Memory B cell (primary cell): ENCODE measurements at regions not wholly inside any gene's neighbourhood (a gene's known extent, or its start where the extent isn't known, plus 50 kb on each side); places are given as distances from the start of the nearest gene placed in this dataset.
"Not testable (repeated sequence)": the region's sequence is repeated elsewhere in the genome, so short reads cannot be mapped to it uniquely, and the experiment has no call there.

ENCODE experiments used
- ATAC-seq: fragments of 150-1000 bp; cut with Tn5 transposase; 2 replicates; pipeline ENCODE4 v1.10.0; 2021; ENCODE audit warnings: low read depth, mild to moderate bottlenecking, moderate library complexity
- DNase-seq, 2 donors: peaks; one replicate each; pipeline ENCODE4 v3.0.0; 2022; ENCODE audit warnings: low spot score in 2 of 2
- H3K27ac Mint-ChIP-seq: one replicate; pipeline ENCODE4 v1.8.0; 2022; ENCODE audit warnings: mild to moderate bottlenecking, moderate library complexity, mixed read lengths
- H3K27me3 Mint-ChIP-seq: one replicate; pipeline ENCODE4 v1.8.0; 2022; ENCODE audit warnings: mixed read lengths
- H3K36me3 Mint-ChIP-seq: one replicate; pipeline ENCODE4 v1.8.0; 2022; ENCODE audit warnings: mild to moderate bottlenecking, mixed read lengths
- H3K4me1 Mint-ChIP-seq: one replicate; pipeline ENCODE4 v1.8.0; 2022; ENCODE audit warnings: mixed read lengths
- H3K4me3 Mint-ChIP-seq: one replicate; pipeline ENCODE4 v1.8.0; 2022; ENCODE audit warnings: mild to moderate bottlenecking, moderate library complexity, mixed read lengths
- H3K9me3 Mint-ChIP-seq: one replicate; pipeline ENCODE4 v1.8.0; 2022; ENCODE audit warnings: mixed read lengths

DNA sequence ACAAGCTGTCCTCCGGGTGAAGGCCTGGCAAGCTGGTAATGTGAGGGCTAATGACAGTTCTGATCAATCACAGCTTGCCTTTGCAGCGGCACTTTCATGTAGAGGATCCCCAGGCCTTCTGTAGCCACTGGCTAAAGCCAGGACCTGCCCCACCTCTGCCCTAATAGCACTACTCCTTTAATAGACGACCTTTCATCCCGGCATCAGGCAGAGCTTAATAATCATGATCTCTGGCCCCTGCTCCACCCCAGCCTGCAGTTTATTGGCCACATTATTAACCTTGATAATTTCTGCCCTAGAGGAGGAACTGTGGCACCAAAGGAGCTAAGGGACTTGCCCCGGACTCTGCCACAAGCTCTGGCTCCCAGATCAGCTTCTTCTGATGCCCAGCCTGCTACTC lies 142.3 kb upstream of the TBX3 start:
- H3K4me1 Mint-ChIP-seq = no peaks in the 10 kb centered on the region
- DNase-seq (no peak), ATAC-seq (no peak)
- H3K27me3 Mint-ChIP-seq = no peaks in the 10 kb centered on the region
- H3K36me3 Mint-ChIP-seq = no peaks in the 10 kb centered on the region
- H3K4me3 Mint-ChIP-seq = no peak overlapping the region
- no peaks in the 10 kb centered on the region for H3K9me3 Mint-ChIP-seq
- no peak overlapping the region for H3K27ac Mint-ChIP-seq

DNA sequence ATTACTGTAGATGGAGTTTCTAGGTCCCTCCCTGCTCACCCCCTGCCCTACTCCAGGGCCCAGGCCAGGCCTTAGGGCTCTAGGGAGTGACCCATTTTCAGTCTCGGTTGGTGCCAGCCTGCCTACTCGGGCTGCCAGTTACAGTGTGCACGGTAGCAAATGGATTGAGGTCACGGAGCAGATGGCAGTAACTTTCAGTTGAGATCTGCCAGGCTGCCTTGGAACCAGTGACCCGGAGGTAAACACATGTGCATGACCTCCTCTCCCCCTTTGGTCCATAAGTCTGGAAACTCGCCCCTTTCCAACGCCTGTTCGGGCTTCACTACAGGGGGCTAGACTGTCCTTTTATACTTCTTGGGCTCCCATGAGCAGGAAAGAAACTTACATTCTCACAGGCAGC lies 139.7 kb upstream of the TBX3 start:
- Mint-ChIP-seq H3K4me3 (no peak overlapping the region), H3K27ac (no peak overlapping the region), H3K27me3 (no peaks in the 10 kb centered on the region), H3K9me3 (no peaks in the 10 kb centered on the region), H3K4me1 (no peaks in the 10 kb centered on the region), H3K36me3 (no peaks in the 10 kb centered on the region)
- no peak for ATAC-seq
- DNase-seq = no peak

DNA sequence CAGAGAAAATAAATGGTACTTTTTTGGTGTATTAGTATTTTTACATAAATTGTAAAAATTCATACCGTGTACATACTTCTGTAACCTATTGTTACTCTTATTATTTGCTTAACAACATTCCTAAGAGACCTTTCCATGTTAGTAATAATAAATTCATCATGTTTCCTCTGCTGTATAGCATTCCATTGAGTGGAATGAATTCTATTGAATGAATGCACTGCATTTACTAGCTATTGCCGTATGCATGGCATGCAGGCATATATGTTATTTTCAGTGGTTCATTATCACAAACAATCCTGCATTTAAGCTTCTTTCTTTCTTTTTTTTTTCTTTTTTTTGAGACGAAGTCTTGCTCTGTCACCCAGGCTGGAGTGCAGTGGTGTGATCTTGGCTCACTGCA lies 137.6 kb upstream of the TBX3 start:
- ATAC-seq = no peak
- Mint-ChIP-seq H3K9me3 (no peaks in the 10 kb centered on the region), H3K36me3 (no peaks in the 10 kb centered on the region), H3K27me3 (no peaks in the 10 kb centered on the region), H3K4me3 (no peak overlapping the region), H3K4me1 (no peaks in the 10 kb centered on the region), H3K27ac (no peak overlapping the region)
- no peak for DNase-seq

DNA sequence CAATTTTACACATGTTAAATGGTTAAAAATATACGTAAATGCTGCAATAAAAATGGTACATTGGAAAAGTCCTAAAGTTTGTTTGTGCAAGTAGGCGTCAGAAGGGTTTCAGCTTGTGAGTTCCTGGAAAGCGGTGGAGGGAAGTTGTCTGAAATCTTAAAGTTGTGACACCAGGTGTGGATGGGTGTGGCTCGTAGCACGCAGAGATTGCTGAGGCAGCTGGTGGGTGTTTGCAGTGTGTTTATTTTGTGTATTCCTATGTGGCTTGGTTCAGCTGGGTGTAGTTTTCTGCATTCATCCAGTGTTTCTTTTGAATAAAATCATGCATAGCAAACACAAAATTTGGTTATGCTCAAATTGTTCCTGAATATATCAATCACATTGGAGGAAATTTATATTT lies 136.8 kb upstream of the TBX3 start:
- Mint-ChIP-seq H3K36me3 (no peaks in the 10 kb centered on the region), H3K4me3 (no peak overlapping the region), H3K9me3 (no peaks in the 10 kb centered on the region), H3K4me1 (no peaks in the 10 kb centered on the region), H3K27me3 (no peaks in the 10 kb centered on the region), H3K27ac (no peak overlapping the region)
- DNase-seq = no peak
- no peak for ATAC-seq

DNA sequence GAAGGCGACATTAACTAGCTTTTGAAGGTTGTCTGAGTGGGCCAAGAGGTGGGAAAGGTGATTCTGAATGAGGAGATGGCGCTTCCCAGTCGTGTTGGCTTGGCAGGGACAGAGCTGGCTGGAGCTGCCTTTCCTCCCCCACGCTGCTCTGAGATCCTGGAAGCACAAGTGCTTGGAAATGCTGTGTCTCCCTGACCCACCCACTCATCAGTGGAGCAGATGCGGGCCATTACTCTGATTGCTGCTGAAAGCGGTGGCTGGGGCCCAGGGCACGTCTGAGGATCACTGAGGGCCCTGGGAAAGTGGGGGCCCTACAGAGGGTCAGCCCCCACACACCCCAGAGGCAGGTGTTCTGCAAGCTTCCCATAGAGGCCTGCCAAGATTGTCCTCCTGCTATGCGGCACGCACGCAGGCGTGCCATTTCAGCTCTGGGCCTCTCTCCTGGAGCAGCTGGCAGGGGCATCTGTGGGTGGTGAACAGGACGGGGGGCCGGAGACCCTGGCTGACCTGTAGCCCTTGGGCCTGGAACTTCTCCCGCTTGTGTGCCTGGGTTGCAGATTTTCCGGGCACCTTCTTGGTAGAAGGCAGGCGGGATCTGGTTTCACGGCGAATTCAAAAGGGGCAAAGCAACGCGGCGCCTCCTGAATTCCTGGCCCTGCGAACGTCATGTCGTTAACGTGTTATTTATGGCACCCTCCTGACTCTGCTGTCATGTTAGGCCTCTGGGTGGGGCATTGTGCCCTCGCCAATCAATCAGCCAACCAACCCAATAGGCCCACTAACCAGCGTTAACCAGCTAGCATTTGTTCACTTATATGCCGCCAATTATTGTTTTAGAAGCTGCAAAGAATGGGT lies 133.8 kb upstream of the TBX3 start:
- DNase-seq (no peak), ATAC-seq (no peak)
- no peak overlapping the region for H3K4me3 Mint-ChIP-seq
- H3K27ac Mint-ChIP-seq = no peak overlapping the region
- no peaks in the 10 kb centered on the region for H3K36me3 Mint-ChIP-seq
- no peaks in the 10 kb centered on the region for H3K4me1 Mint-ChIP-seq
- peaks cover 5% of the 10 kb centered on the region for H3K9me3 Mint-ChIP-seq
- H3K27me3 Mint-ChIP-seq = no peaks in the 10 kb centered on the region

DNA sequence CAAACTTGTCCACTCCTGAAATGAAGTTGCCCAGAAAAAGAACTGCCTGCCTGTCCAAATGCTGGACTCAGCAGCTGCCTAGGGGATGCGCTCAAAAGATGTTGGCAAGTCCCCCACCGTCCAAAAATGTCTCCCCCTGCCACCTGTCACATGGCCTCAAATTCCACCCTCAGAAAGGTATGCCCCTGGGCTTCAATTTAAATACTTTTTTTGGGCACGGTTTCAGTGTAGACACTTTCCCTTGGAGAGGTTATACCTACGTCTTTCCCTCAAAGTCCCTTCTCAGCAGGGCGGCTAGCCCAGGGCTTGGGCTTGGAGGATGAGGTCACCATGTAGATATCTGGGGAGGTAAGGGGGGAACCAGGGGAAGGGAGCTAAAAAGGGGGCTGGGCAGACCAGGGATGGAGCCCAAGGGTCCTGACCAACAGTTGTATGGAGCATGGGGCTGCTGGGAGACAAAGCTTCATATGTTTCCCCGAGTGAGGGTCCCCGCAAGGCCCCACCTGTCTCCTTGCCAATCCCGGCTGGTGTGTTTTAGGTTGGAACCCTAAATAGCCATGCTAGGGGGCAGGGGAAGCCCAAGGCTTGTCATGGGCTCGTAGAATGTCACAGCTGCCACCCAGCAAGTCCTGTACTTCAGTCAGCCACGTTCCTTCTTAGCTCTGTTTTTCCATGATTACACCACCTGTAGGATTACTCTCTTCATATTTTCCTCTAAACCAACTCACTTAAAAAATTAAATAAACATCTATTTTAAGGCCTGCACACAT lies 131.2 kb upstream of the TBX3 start:
- no peak overlapping the region for H3K27ac Mint-ChIP-seq
- DNase-seq (no peak), ATAC-seq (no peak)
- no peaks in the 10 kb centered on the region for H3K27me3 Mint-ChIP-seq
- H3K36me3 Mint-ChIP-seq = no peaks in the 10 kb centered on the region
- H3K4me1 Mint-ChIP-seq = no peaks in the 10 kb centered on the region
- H3K4me3 Mint-ChIP-seq = no peak overlapping the region
- H3K9me3 Mint-ChIP-seq = peaks cover 6% of the 10 kb centered on the region

DNA sequence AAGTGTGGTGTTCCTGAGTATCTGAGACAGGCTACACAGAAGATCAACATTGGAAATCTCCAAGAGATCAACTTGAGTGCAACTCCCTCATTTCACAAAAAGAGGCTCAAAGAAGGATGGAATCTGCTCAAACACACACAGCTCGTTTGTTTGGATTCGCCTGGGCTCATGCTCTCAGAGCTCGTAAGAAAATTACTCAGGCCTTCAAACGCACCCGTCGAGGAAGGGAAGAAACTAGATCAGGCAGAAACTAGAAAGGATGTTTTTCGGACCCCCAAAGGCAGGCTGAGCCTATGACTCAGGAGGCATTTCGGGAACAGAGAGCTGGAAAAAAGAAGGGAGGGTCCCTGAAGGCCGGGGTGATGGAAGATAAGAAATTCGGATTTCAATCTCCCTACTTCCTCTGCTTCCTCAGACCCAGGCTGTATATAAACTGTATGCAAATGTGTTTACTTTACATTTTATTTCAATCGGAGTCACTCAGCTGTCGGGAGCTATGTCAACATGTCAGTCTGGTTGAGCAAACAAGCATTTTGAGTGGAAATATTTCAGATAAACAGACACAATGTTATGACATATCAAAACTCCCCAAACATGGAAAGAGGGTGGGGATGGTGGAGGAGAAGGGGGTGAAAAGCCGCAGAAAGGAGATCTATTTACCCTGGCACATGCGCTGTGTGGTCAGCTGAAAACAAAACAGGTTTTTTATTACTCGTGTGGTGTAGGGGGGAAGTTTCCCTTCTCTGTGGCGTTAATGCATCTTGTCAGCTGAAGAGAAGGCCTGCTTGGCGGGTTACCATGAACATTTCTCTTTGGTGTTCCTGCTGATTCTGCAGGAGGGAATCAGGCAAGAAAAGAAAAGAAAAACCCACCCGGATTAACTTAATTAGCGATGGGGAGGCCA lies 129.1 kb upstream of the TBX3 start:
- Mint-ChIP-seq H3K4me3 (no peak overlapping the region), H3K9me3 (peaks cover 6% of the 10 kb centered on the region)

DNA sequence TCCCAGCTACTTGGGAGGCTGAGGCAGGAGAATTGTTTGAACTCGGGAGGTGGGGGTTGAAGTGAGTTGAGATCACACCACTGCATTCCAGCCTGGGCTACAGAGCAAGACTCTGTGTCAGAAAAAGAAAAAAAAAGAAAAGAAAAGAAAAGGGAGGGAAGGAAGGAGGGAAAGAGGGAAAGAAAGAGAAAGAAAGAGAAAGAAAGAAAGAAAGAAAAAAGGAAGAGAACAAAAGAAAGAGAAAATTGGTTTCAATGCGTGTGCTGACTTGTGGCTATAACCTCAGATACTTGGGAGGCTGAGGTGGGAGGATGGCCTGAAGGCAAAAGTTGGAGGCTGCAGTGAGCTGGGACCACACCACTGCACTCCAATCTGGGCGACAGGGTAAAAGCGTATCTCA lies 128.4 kb upstream of the TBX3 start:
- H3K27me3 Mint-ChIP-seq = peaks cover 1% of the 10 kb centered on the region
- H3K27ac Mint-ChIP-seq = no peak overlapping the region
- H3K4me1 Mint-ChIP-seq = no peaks in the 10 kb centered on the region
- peaks cover 6% of the 10 kb centered on the region for H3K9me3 Mint-ChIP-seq
- H3K4me3 Mint-ChIP-seq = no peak overlapping the region
- ATAC-seq (no peak), DNase-seq (no peak)
- no peaks in the 10 kb centered on the region for H3K36me3 Mint-ChIP-seq

More for the DNA sequence above, 129.1 kb upstream of the TBX3 start:
- ATAC-seq = no peak
- Mint-ChIP-seq H3K27ac (no peak overlapping the region), H3K4me1 (no peaks in the 10 kb centered on the region), H3K36me3 (no peaks in the 10 kb centered on the region), H3K27me3 (peaks cover 1% of the 10 kb centered on the region)
- no peak for DNase-seq

DNA sequence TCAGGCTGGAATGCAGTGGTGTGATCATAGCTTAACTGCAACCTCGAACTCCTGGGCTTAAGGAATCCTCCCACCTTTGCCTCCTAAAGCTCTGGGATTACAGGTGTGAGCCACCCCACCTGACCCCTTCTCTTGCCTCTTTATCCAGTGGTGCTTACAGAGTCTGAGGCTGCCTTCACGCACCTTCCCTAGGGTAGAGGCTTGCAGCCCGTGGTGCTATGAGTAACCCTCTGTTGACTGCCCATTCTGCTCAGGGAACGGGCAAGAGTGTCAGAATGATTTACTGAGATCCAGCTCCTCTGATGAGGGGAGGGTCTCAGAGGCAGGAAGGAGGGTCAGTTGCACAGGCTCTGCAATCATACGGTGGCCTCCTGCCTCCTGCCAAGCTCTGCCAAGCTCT lies 125.1 kb upstream of the TBX3 start:
- no peak for ATAC-seq
- Mint-ChIP-seq H3K4me3 (no peak overlapping the region), H3K27ac (no peak overlapping the region), H3K9me3 (peaks cover 2% of the 10 kb centered on the region), H3K36me3 (no peaks in the 10 kb centered on the region), H3K27me3 (peaks cover 1% of the 10 kb centered on the region), H3K4me1 (no peaks in the 10 kb centered on the region)
- DNase-seq = no peak

DNA sequence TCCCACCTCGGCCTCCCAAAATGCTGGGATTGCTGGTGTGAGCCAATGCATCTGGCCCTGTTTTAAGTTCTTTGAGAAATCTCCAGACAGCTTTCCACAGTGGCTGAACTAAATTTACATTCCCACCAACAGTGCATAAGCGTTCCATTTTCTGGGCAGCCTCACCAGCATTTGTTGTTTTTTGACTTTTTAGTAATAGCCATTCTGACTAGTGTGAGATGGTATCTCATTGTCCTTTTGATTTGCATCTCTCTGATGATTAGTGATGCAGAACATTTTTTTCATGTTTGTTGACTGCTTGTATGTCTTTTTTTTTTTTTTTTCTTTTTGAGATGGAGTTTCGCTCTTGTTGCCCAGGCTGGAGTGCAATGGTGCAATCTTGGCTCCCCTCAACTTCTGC lies 117.4 kb upstream of the TBX3 start:
- DNase-seq, H3K4me3 Mint-ChIP-seq, H3K27ac Mint-ChIP-seq, H3K9me3 Mint-ChIP-seq, H3K36me3 Mint-ChIP-seq, H3K27me3 Mint-ChIP-seq, ATAC-seq, H3K4me1 Mint-ChIP-seq: not testable (repeated sequence)

DNA sequence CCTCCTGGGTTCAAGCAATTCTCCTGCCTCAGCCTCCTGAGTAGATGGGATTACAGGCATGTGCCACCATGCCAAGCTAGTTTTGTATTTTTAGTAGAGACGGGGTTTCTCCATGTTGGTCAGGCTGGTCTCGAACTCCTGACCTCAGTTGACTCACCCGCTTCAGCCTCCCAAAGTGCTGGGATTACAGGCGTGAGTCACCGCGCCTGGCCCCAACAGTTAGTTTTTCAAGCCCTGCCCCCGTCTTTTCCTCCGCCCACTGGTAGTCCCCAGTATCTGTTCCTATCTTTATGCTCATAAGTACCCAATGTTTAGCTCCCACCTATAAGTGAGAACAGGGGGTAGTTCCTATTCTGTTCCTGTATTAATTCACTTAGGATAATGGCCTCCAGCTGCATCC lies 116.6 kb upstream of the TBX3 start:
- not testable (repeated sequence) for H3K27ac Mint-ChIP-seq, H3K9me3 Mint-ChIP-seq, DNase-seq, ATAC-seq, H3K4me1 Mint-ChIP-seq, H3K36me3 Mint-ChIP-seq, H3K4me3 Mint-ChIP-seq, H3K27me3 Mint-ChIP-seq

DNA sequence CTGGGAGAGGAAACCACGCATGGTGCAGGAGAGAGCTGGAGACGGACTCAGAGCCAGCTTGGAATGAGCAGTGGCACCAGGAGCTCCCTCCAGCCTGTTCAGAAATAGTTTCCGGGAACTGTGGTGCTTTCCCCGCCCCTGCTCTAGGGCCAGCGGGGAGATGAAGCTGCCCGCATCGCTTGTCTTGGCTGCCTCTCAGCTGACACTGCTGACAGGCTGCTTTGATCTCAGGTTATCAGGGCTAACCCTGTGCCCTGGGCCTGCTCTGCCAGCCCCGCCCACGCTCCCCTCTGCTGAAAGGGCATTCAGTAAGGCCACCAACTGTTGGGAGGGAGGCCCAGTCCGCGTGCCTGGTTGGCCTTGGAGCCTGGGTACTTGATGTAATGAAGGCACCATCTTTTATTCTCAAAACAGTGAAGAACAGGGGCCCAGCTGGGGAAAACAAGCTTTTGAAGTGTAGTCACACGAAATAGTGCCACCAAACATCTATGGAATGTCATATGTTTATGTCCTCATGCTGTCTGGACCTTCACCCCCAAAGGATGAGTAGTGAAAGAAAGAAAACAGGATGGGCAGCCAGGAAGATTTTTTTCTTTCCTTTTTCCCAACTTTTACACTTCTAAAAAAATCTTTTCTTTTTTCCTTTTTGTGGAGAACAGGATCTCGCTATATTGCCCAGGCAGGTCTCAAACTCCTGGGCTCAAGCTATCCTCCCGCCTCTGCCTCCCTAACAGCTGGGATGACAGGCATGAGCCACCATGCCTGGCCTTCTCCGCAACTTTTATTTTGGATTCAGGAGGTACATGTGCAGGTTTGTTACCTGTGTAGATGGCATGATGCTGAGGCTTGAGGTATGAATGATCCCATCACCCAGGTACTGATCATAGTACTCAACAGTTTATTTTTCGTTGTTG lies 115.9 kb upstream of the TBX3 start:
- H3K36me3 Mint-ChIP-seq = peaks cover 2% of the 10 kb centered on the region
- H3K27ac Mint-ChIP-seq = no peak overlapping the region
- no peak for ATAC-seq
- no peak for DNase-seq
- peaks cover 2% of the 10 kb centered on the region for H3K9me3 Mint-ChIP-seq
- H3K4me1 Mint-ChIP-seq = no peaks in the 10 kb centered on the region
- H3K27me3 Mint-ChIP-seq = peaks cover 5% of the 10 kb centered on the region
- H3K4me3 Mint-ChIP-seq = no peak overlapping the region

DNA sequence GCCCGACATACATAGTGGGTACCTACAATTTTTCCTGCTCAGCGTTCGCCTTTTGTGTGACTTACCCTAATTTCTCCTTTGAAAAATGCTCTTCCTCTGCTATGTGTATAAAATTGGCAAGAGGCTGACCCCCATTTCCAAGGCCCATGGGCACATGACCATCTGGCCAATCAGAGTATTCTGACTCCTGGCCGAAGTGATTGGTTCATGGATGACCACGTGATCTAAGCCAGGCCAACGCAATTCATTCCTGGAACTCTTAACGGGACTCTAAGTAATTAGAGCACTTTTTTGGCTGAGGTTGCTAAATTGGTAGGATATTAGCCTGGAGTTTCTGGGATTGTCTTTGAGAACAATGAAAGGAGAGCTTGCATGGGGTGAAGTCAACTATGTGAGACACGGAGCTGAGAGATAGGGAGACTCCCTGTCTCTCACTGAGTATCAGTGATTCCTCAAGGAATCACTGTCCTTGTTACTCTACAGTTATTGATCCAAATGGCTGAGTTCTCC lies 110.1 kb upstream of the TBX3 start:
- Mint-ChIP-seq H3K4me1 (no peaks in the 10 kb centered on the region), H3K36me3 (peaks cover 2% of the 10 kb centered on the region), H3K27ac (no peak overlapping the region), H3K4me3 (no peak overlapping the region), H3K9me3 (peaks cover 6% of the 10 kb centered on the region), H3K27me3 (peaks cover 2% of the 10 kb centered on the region)
- DNase-seq (no peak), ATAC-seq (no peak)
